Esophagus muscularis mucosa (tissue), 4 donors: ENCODE measurements at regions not wholly inside any gene's neighbourhood (a gene's known extent, or its start where the extent isn't known, plus 50 kb on each side); places are given as distances from the start of the nearest gene placed in this dataset.

Experiments used
- EP300 ChIP-seq: sonication (generic); formaldehyde crosslinking; IDR thresholded peaks from one replicate; pipeline ENCODE4 v1.6.1; 2017; ENCODE audit warnings: antibody characterized with exemption
- POLR2A ChIP-seq: fragments of 450-650 bp; IDR thresholded peaks from one replicate; pipeline ENCODE4 v1.6.1; 2017; ENCODE audit warnings: antibody characterized with exemption, moderate library complexity, mild to moderate bottlenecking, low read depth
- TF ChIP-seq, protein P1 (sequence below), 3 experiments: fragments of 200-600 bp in 2 of 3; fragments of 450-650 bp in 1 of 3; sonication (generic) in 2 of 3; IDR thresholded peaks; one replicate each; pipeline ENCODE4 v1.5.1; 2017 to 2019; ENCODE audit warnings: antibody characterized with exemption in 3 of 3, mild to moderate bottlenecking in 2 of 3, moderate library complexity in 1 of 3

DNA sequence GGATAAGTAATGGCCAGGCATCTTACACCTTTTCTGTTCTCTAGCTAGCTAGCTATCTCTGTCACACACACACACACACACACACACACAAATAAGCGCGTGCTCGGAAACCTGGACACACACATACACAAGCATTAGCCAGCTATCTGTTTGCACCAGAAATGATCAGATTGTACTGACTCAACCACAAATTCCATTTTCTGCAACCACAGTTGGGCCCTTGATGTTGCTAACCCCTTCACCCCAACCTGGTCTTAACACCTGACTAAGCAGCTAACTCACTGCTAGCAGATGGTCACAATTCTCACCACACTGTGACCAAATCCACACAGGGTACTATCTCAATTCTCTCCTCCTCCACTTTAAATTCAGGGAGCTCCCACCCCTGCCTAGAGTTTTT is 183.0 kb upstream of the THBS1 start:
- no peak for TF ChIP-seq EP300
- TF ChIP-seq, protein P1, sequence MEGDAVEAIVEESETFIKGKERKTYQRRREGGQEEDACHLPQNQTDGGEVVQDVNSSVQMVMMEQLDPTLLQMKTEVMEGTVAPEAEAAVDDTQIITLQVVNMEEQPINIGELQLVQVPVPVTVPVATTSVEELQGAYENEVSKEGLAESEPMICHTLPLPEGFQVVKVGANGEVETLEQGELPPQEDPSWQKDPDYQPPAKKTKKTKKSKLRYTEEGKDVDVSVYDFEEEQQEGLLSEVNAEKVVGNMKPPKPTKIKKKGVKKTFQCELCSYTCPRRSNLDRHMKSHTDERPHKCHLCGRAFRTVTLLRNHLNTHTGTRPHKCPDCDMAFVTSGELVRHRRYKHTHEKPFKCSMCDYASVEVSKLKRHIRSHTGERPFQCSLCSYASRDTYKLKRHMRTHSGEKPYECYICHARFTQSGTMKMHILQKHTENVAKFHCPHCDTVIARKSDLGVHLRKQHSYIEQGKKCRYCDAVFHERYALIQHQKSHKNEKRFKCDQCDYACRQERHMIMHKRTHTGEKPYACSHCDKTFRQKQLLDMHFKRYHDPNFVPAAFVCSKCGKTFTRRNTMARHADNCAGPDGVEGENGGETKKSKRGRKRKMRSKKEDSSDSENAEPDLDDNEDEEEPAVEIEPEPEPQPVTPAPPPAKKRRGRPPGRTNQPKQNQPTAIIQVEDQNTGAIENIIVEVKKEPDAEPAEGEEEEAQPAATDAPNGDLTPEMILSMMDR (IDR thresholded peaks at IDR 0.05) = no peak
- TF ChIP-seq POLR2A = no peak
